SK-N-SH (cell line): ENCODE measurements at regions not wholly inside any gene's neighbourhood (a gene's known extent, or its start where the extent isn't known, plus 50 kb on each side); places are given as distances from the start of the nearest gene placed in this dataset.
A peak's percentile ranks its signal among the peaks of the same experiment; 100 is the strongest.

Source experiments
- CTCF ChIA-PET: fragments of 300-600, 350-600 bp; formaldehyde crosslinking; extraction: SDS; loops from one replicate; lab custom pipeline; 2021; lab: Yijun Ruan, JAX
- POLR2A ChIA-PET: fragments of 350-600 bp; sonication (Branson Sonifier 250); formaldehyde crosslinking; extraction: SDS; loops from one replicate; lab custom pipeline; 2020; ENCODE audit warnings: antibody characterized with exemption, inconsistent platforms; lab: Yijun Ruan, JAX
- DNase-seq: peaks from one replicate; pipeline ENCODE4 v3.0.0; 2012
- H2AFZ ChIP-seq: fragments of 200-600 bp; sonication (generic); 2 replicates; pipeline ENCODE4 v1.8.1; 2016; ENCODE audit warnings: antibody characterized with exemption, mild to moderate bottlenecking, low read depth
- H3F3A ChIP-seq: fragments of 200-600 bp; sonication (generic); replicated peaks from 2 replicates; pipeline ENCODE3; 2016; ENCODE audit warnings: antibody characterized with exemption, mild to moderate bottlenecking; ENCODE audit not compliant: insufficient read depth
- H3K27ac ChIP-seq, 2 experiments: fragments of 200-500 bp in 1 of 2; fragments of 200-600 bp in 1 of 2; sonication (Bioruptor generic) in 1 of 2; sonication (generic), shearing (Covaris generic) in 1 of 2; 2 replicates each; pipeline versions ENCODE4 v1.5.1 to v1.6.1; 2014 to 2016; ENCODE audit warnings: low read depth in 2 of 2, inconsistent platforms in 1 of 2, low read length in 1 of 2, mild to moderate bottlenecking in 1 of 2, mixed read lengths in 1 of 2
- H3K27me3 ChIP-seq: fragments of 200-600 bp; sonication (generic), shearing (Covaris generic); 2 replicates; pipeline ENCODE4 v1.6.1; 2016; ENCODE audit warnings: mixed run types; ENCODE audit not compliant: insufficient read depth
- H3K36me3 ChIP-seq, 2 experiments: fragments of 200-500 bp in 1 of 2; fragments of 200-600 bp in 1 of 2; sonication (Bioruptor generic) in 1 of 2; sonication (generic) in 1 of 2; replicated peaks in 1 of 2; 2 replicates each; pipeline versions ENCODE3 to v1.5.1; 2014 to 2016; ENCODE audit warnings: low read length in 1 of 2, mild to moderate bottlenecking in 1 of 2; ENCODE audit not compliant: insufficient read depth in 2 of 2, control insufficient read depth in 1 of 2
- H3K4me1 ChIP-seq, 2 experiments: fragments of 200-500 bp in 1 of 2; fragments of 200-600 bp in 1 of 2; sonication (Bioruptor generic) in 1 of 2; sonication (generic), shearing (Covaris generic) in 1 of 2; 2 replicates each; pipeline versions ENCODE4 v1.5.1 to v1.6.1; 2014 to 2016; ENCODE audit warnings: low read depth in 1 of 2, low read length in 1 of 2, mixed run types in 1 of 2; ENCODE audit not compliant: insufficient read depth in 2 of 2, control insufficient read depth in 1 of 2
- H3K4me2 ChIP-seq: fragments of 200-600 bp; sonication (generic), shearing (Covaris generic); 2 replicates; pipeline ENCODE4 v1.6.1; 2017; ENCODE audit warnings: mixed run types
- H3K4me3 ChIP-seq, 2 experiments: fragments of 200-500 bp in 1 of 2; fragments of 200-600 bp in 1 of 2; sonication (Bioruptor generic) in 1 of 2; sonication (generic), shearing (Covaris generic) in 1 of 2; 2 replicates each; pipeline versions ENCODE4 v1.5.1 to v1.8.1; 2014 to 2016; ENCODE audit warnings: low read depth in 2 of 2, inconsistent platforms in 1 of 2, low read length in 1 of 2, mild to moderate bottlenecking in 1 of 2, mixed read lengths in 1 of 2, moderate library complexity in 1 of 2
- H3K79me2 ChIP-seq: fragments of 200-600 bp; sonication (generic); 2 replicates; pipeline ENCODE4 v1.8.1; 2017; ENCODE audit warnings: mild to moderate bottlenecking; ENCODE audit not compliant: insufficient read depth
- H3K9ac ChIP-seq: fragments of 200-600 bp; sonication (generic); 2 replicates; pipeline ENCODE4 v1.6.1; 2017; ENCODE audit warnings: mixed run types
- H3K9me2 ChIP-seq: fragments of 200-600 bp; sonication (generic); 2 replicates; pipeline ENCODE4 v1.6.1; 2017; ENCODE audit warnings: mixed run types
- H3K9me3 ChIP-seq: fragments of 200-600 bp; sonication (generic); 2 replicates; pipeline ENCODE4 v1.6.1; 2017; ENCODE audit warnings: mixed run types, mild to moderate bottlenecking, moderate library complexity
- H4K20me1 ChIP-seq: fragments of 200-600 bp; sonication (generic); 2 replicates; pipeline ENCODE4 v1.6.1; 2017; ENCODE audit warnings: mild to moderate bottlenecking, mixed run types; ENCODE audit not compliant: insufficient read depth
- CHD2 ChIP-seq: fragments of 150-350 bp; IDR thresholded peaks from 2 replicates; pipeline ENCODE4 v1.6.1; 2018; ENCODE audit warnings: low read length; ENCODE audit not compliant: partially characterized antibody
- ELF1 ChIP-seq: IDR thresholded peaks from 2 replicates; pipeline ENCODE4 v1.4.0; 2012
- FOXM1 ChIP-seq: IDR thresholded peaks from 2 replicates; pipeline ENCODE4 v1.4.0; 2012; ENCODE audit warnings: low read depth, mild to moderate bottlenecking
- JUND ChIP-seq: IDR thresholded peaks from 2 replicates; pipeline ENCODE4 v1.4.0; 2012
- NFIC ChIP-seq: IDR thresholded peaks from 2 replicates; pipeline ENCODE4 v1.4.0; 2012; ENCODE audit warnings: borderline replicate concordance
- RFX5 ChIP-seq: IDR thresholded peaks from 2 replicates; pipeline ENCODE4 v1.6.1; 2012; ENCODE audit warnings: mild to moderate bottlenecking, improper control_type of control experiment, low read length
- SMC3 ChIP-seq: IDR thresholded peaks from 2 replicates; pipeline ENCODE4 v1.6.1; 2012; ENCODE audit warnings: low read depth, low read length, improper control_type of control experiment
- TCF12 ChIP-seq: IDR thresholded peaks from 2 replicates; pipeline ENCODE4 v1.4.0; 2012
- TEAD4 ChIP-seq: IDR thresholded peaks from 2 replicates; pipeline ENCODE4 v1.4.0; 2012; ENCODE audit warnings: mild to moderate bottlenecking, borderline replicate concordance; ENCODE audit not compliant: insufficient read depth
- WGBS: methylation state at CpG from one replicate; pipeline ENCODE4 v1.1.6; 2017; ENCODE audit warnings: low lambda C conversion rate; 5-methylcytosine and 5-hydroxymethylcytosine counted together
- TF ChIP-seq, protein P1 (sequence below): IDR thresholded peaks from 2 replicates; pipeline ENCODE4 v1.4.0; 2012; ENCODE audit warnings: low read depth, borderline replicate concordance
- TF ChIP-seq, protein P2 (sequence below): IDR thresholded peaks from 2 replicates; pipeline ENCODE4; 2012
- TF ChIP-seq, protein P3 (sequence below): IDR thresholded peaks from 2 replicates; pipeline ENCODE4 v1.4.0; 2012; ENCODE audit warnings: low read depth, borderline replicate concordance

DNA sequence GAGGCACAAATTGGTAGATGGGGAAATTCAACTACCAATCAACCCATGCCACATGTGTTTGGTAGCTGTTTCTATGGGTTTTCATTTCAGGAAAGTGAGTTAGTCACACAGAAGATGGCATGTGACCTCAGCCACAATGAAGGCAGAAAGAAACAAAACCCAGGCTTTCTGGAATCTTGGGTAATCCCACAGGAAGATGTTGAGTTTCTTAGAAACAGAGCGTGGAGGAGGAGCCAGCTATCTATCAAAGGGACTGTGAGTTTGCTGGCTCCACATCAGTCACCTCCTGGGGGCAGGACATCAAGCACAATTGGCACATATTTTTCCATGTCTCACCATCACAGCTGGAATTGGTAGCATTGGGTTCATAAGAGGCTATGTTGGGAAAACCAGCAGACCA is 188.9 kb upstream of the PLXNA2 start:
- H3K79me2 ChIP-seq, result no peaks in the 10 kb centered on the region
- CTCF ChIA-PET, result interaction anchor here (0.9 to 1.5 kb wide), 7 partner anchors 9 to 775 kb away, joined by 3 to 6 read pairs (median 3); no protein-coding TSS in a partner anchor
- H3K36me3 ChIP-seq, result no peaks in the 10 kb centered on the region
- H3K9me2 ChIP-seq, result no peaks in the 10 kb centered on the region
- DNase-seq, result no peak
- H3K27ac ChIP-seq, result peak overlapping the region; percentile 80 to 82
- H3F3A ChIP-seq, result peaks cover 29% of the 10 kb centered on the region
- no peak overlapping the region for H3K9ac ChIP-seq
- H4K20me1 ChIP-seq, result no peaks in the 10 kb centered on the region
- no peaks in the 10 kb centered on the region for H3K9me3 ChIP-seq
- H3K4me3 ChIP-seq, result no peak overlapping the region
- TF ChIP-seq RFX5 (peak; percentile 84), CHD2 (no peak)
- peaks cover 30 to 31% of the 10 kb centered on the region in 2 experiments for H3K4me1 ChIP-seq
- WGBS, result 64% methylated on average over 1 of the region's 1 CpG
- H2AFZ ChIP-seq, result no peak overlapping the region; the same call in 1 of the 2 replicates
- H3K27me3 ChIP-seq, result no peaks in the 10 kb centered on the region
- POLR2A ChIA-PET, result no interaction called here
- H3K4me2 ChIP-seq, result no peak overlapping the region

DNA sequence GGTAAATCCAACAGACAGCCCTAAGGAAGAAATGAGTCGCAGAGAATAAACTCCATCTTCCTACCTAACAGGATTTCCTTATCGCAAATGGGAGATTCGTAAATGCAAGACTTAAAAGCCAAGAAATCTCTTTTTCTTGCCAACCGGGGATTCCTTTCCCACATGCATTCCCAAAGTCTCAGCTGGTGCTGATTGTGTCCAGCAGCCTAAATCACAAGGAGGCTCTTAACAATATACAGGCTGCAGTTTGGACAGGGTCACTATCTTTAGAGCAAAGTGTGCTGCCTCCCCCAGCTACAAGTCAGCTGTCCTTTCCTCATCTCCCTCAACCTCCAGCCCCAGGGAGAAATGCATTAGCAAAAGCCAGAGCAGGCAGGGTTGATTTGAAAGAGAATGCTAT is 189.8 kb upstream of the PLXNA2 start:
- no peak for DNase-seq
- peak; percentile 42 for TF ChIP-seq NFIC
- TF ChIP-seq, protein P1, sequence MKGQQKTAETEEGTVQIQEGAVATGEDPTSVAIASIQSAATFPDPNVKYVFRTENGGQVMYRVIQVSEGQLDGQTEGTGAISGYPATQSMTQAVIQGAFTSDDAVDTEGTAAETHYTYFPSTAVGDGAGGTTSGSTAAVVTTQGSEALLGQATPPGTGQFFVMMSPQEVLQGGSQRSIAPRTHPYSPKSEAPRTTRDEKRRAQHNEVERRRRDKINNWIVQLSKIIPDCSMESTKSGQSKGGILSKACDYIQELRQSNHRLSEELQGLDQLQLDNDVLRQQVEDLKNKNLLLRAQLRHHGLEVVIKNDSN, result no peak
- no peak for TF ChIP-seq ELF1
- TF ChIP-seq, protein P2, sequence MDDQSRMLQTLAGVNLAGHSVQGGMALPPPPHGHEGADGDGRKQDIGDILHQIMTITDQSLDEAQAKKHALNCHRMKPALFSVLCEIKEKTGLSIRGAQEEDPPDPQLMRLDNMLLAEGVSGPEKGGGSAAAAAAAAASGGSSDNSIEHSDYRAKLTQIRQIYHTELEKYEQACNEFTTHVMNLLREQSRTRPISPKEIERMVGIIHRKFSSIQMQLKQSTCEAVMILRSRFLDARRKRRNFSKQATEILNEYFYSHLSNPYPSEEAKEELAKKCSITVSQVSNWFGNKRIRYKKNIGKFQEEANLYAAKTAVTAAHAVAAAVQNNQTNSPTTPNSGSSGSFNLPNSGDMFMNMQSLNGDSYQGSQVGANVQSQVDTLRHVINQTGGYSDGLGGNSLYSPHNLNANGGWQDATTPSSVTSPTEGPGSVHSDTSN, result 0 out of 2 replicates have a peak, but pooled peaks have one; percentile 4
- TF ChIP-seq SMC3, result no peak
- TF ChIP-seq, protein P3, sequence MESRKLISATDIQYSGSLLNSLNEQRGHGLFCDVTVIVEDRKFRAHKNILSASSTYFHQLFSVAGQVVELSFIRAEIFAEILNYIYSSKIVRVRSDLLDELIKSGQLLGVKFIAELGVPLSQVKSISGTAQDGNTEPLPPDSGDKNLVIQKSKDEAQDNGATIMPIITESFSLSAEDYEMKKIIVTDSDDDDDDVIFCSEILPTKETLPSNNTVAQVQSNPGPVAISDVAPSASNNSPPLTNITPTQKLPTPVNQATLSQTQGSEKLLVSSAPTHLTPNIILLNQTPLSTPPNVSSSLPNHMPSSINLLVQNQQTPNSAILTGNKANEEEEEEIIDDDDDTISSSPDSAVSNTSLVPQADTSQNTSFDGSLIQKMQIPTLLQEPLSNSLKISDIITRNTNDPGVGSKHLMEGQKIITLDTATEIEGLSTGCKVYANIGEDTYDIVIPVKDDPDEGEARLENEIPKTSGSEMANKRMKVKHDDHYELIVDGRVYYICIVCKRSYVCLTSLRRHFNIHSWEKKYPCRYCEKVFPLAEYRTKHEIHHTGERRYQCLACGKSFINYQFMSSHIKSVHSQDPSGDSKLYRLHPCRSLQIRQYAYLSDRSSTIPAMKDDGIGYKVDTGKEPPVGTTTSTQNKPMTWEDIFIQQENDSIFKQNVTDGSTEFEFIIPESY, result no peak
- TF ChIP-seq FOXM1, result no peak
- TF ChIP-seq TEAD4, result no peak
- TF ChIP-seq TCF12, result peak; percentile 65
- no peak for TF ChIP-seq JUND
- Histone ChIP-seq H3K4me2 (no peak overlapping the region), H3K9ac (no peak overlapping the region), H3K36me3 (no peaks in the 10 kb centered on the region), H3K79me2 (no peaks in the 10 kb centered on the region), H3K27ac (peak overlapping the region; percentile 80 to 82), H2AFZ (no peak overlapping the region), H3K27me3 (no peaks in the 10 kb centered on the region), H3K9me2 (no peaks in the 10 kb centered on the region), H3K9me3 (no peaks in the 10 kb centered on the region), H3K4me1 (peaks cover 32 to 35% of the 10 kb centered on the region in 2 experiments), H4K20me1 (no peaks in the 10 kb centered on the region), H3F3A (peaks cover 37% of the 10 kb centered on the region), H3K4me3 (no peak overlapping the region)
- WGBS, result 64% methylated on average over 4 of the region's 4 CpGs
- POLR2A ChIA-PET, result no interaction called here
- CTCF ChIA-PET, result interaction anchor here (1.2 to 1.5 kb wide), 5 partner anchors 8 to 774 kb away, joined by 3 to 5 read pairs (median 3); no protein-coding TSS in a partner anchor
